CD4-positive, alpha-beta memory T cell (primary cell): ENCODE measurements at regions not wholly inside any gene's neighbourhood (a gene's known extent, or its start where the extent isn't known, plus 50 kb on each side); places are given as distances from the start of the nearest gene placed in this dataset.

Experiments used
- CTCF ChIA-PET: fragments of 350-600 bp; sonication (Branson Sonifier 250); formaldehyde crosslinking; loops from one replicate; lab custom pipeline; 2021; ENCODE audit warnings: inconsistent platforms; ENCODE audit not compliant: partially characterized antibody; lab: Charles Lee
- POLR2A ChIA-PET: fragments of 350-600 bp; sonication (Branson Sonifier 250); formaldehyde crosslinking; loops from one replicate; lab custom pipeline; 2021; ENCODE audit not compliant: partially characterized antibody; lab: Charles Lee
- DNase-seq, 5 donors: peaks; one replicate each; pipeline versions ENCODE4 v3.0.0 to v3.0.0-alpha.2; 2020 to 2022; ENCODE audit warnings: mixed read lengths in 1 of 5
- H3K27ac ChIP-seq: one replicate; pipeline ENCODE4 v1.7.0; 2013; ENCODE audit warnings: low read depth, low read length
- H3K27me3 ChIP-seq: 2 replicates; pipeline ENCODE4 v1.7.0; 2013; ENCODE audit warnings: mild to moderate bottlenecking, low read length, moderate library complexity; ENCODE audit not compliant: insufficient read depth
- H3K36me3 ChIP-seq: 2 replicates; pipeline ENCODE4 v1.7.0; 2013; ENCODE audit warnings: mild to moderate bottlenecking, low read length, moderate library complexity; ENCODE audit not compliant: insufficient read depth
- H3K4me1 ChIP-seq: 2 replicates; pipeline ENCODE4 v1.7.0; 2013; ENCODE audit warnings: mild to moderate bottlenecking, low read length, moderate library complexity; ENCODE audit not compliant: insufficient read depth
- H3K4me3 ChIP-seq, 2 donors: one replicate each; pipeline ENCODE4 v1.7.0; 2013; ENCODE audit warnings: low read length in 2 of 2, mild to moderate bottlenecking in 1 of 2
- H3K9me3 ChIP-seq, 2 donors: one replicate each; pipeline ENCODE4 v1.7.0; 2013; ENCODE audit warnings: low read length in 2 of 2, control low read depth in 1 of 2; ENCODE audit not compliant: control insufficient read depth in 1 of 2
- H3K27ac Mint-ChIP-seq, 7 donors: one replicate each; pipeline ENCODE4 v1.8.0; 2020 to 2021; ENCODE audit warnings: mixed read lengths in 7 of 7, mild to moderate bottlenecking in 6 of 7, inconsistent platforms in 3 of 7, moderate library complexity in 3 of 7
- H3K27me3 Mint-ChIP-seq, 2 donors: one replicate each; pipeline ENCODE4 v1.8.0; 2020 to 2021; ENCODE audit warnings: mixed read lengths in 2 of 2
- H3K36me3 Mint-ChIP-seq, 2 donors: one replicate each; pipeline ENCODE4 v1.8.0; 2020 to 2021; ENCODE audit warnings: mixed read lengths in 2 of 2, inconsistent platforms in 1 of 2, mild to moderate bottlenecking in 1 of 2
- H3K4me1 Mint-ChIP-seq, 4 donors: one replicate each; pipeline ENCODE4 v1.8.0; 2020 to 2021; ENCODE audit warnings: mixed read lengths in 4 of 4, mild to moderate bottlenecking in 1 of 4
- H3K4me3 Mint-ChIP-seq, 8 donors: one replicate each; pipeline ENCODE4 v1.8.0; 2020 to 2021; ENCODE audit warnings: mixed read lengths in 8 of 8, mild to moderate bottlenecking in 7 of 8, moderate library complexity in 6 of 8, inconsistent platforms in 3 of 8
- H3K9me3 Mint-ChIP-seq, 8 donors: one replicate each; pipeline ENCODE4 v1.8.0; 2020 to 2021; ENCODE audit warnings: mixed read lengths in 8 of 8, mild to moderate bottlenecking in 5 of 8, inconsistent platforms in 3 of 8, moderate library complexity in 1 of 8
- intact Hi-C: fragments of 100-400 bp; cut with micrococcal nuclease; formaldehyde crosslinking; loops from one replicate; pipeline ENCODE4 v1.15.1; 2023

DNA sequence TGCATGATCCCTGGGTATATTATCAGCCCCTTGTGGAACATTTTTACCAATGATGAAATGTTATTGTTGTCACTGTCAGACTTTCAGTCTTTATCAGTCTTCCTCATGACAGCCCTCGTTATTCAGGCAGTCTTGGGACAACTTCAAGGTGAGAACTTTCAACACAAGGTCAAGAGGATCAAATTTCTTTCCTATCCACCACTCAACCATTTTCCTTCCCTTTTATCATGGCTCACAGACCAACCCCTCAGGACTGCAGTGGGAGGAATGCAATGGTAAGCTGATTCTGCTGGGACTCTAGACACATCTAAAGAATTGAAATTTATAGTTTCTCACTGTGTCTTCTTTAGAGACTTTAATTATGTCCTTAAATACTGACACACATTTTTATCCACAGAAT is 107.0 kb upstream of the LSAMP start:
- Mint-ChIP-seq H3K9me3 (peaks cover 0 to 6% (median under 1%) of the 10 kb centered on the region in 8 donors), H3K4me1 (peaks cover 0 to 2% (median 0%) of the 10 kb centered on the region in 4 donors), H3K36me3 (no peaks in the 10 kb centered on the region), H3K4me3 (no peak overlapping the region), H3K27me3 (no peaks in the 10 kb centered on the region), H3K27ac (no peak overlapping the region)
- H3K4me3 ChIP-seq: no peak overlapping the region
- ChIA-PET POLR2A (no interaction called here), CTCF (no interaction called here)
- no peak overlapping the region for H3K27ac ChIP-seq
- intact Hi-C loops: no loop called here
- no peaks in the 10 kb centered on the region for H3K4me1 ChIP-seq
- H3K27me3 ChIP-seq: no peaks in the 10 kb centered on the region
- no peak for DNase-seq
- no peaks in the 10 kb centered on the region for H3K36me3 ChIP-seq
- no peaks in the 10 kb centered on the region for H3K9me3 ChIP-seq

DNA sequence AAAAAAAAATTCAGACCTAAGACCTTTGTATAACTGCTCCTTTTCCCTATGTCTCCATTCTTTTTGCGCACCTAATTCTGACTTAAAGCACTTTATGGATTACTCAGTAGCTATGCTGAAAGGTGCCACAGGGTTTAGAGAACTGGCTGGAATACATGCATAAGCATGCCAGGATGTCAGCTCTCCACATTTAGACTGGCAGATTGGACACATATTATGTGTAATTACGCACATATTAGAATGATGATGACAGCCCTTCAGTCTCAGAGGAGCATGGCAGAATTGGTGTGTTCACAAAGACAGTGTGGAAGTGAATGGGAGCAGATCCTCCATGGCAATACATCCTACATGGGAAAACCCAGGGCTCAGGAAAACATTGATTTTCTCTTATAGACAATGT is 108.1 kb upstream of the LSAMP start:
- no peaks in the 10 kb centered on the region for H3K9me3 ChIP-seq
- H3K27me3 ChIP-seq: no peaks in the 10 kb centered on the region
- CTCF ChIA-PET: no interaction called here
- no peak for DNase-seq
- Mint-ChIP-seq H3K36me3 (no peaks in the 10 kb centered on the region), H3K27me3 (no peaks in the 10 kb centered on the region), H3K27ac (no peak overlapping the region), H3K4me3 (no peak overlapping the region), H3K4me1 (peaks cover 0 to 2% (median 0%) of the 10 kb centered on the region in 4 donors), H3K9me3 (peaks cover 0 to 6% (median 0%) of the 10 kb centered on the region in 8 donors)
- POLR2A ChIA-PET: no interaction called here
- no peaks in the 10 kb centered on the region for H3K36me3 ChIP-seq
- no peaks in the 10 kb centered on the region for H3K4me1 ChIP-seq
- intact Hi-C loops: no loop called here
- no peak overlapping the region for H3K27ac ChIP-seq
- no peak overlapping the region for H3K4me3 ChIP-seq

DNA sequence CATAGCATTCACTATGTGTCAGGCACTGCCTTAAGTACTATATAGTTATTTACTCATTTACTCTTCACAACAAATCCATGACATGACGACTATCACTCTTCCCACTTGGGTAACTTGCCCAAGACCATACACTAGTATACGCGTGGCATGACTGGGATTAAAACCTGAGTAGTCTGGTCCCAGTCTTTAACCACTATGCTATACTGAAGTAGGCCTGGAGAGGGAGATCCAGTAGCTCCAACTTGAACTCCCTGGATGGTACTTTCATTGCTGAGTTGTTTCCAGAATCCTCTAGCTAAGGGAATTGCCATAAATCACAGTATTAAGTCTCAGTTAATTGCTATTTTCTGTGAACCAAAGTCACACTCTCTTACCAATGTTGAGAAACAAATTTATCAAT is 116.2 kb upstream of the LSAMP start:
- H3K27me3 Mint-ChIP-seq: no peaks in the 10 kb centered on the region
- no peaks in the 10 kb centered on the region for H3K36me3 Mint-ChIP-seq
- Histone ChIP-seq H3K36me3 (no peaks in the 10 kb centered on the region), H3K9me3 (no peaks in the 10 kb centered on the region), H3K4me3 (no peak overlapping the region), H3K27me3 (no peaks in the 10 kb centered on the region), H3K4me1 (no peaks in the 10 kb centered on the region), H3K27ac (no peak overlapping the region)
- no peak overlapping the region for H3K27ac Mint-ChIP-seq
- ChIA-PET CTCF (no interaction called here), POLR2A (no interaction called here)
- no peak for DNase-seq
- intact Hi-C loops: no loop called here
- no peak overlapping the region for H3K4me3 Mint-ChIP-seq
- H3K9me3 Mint-ChIP-seq: peaks cover 0 to 4% (median 1%) of the 10 kb centered on the region in 8 donors
- H3K4me1 Mint-ChIP-seq: no peaks in the 10 kb centered on the region

DNA sequence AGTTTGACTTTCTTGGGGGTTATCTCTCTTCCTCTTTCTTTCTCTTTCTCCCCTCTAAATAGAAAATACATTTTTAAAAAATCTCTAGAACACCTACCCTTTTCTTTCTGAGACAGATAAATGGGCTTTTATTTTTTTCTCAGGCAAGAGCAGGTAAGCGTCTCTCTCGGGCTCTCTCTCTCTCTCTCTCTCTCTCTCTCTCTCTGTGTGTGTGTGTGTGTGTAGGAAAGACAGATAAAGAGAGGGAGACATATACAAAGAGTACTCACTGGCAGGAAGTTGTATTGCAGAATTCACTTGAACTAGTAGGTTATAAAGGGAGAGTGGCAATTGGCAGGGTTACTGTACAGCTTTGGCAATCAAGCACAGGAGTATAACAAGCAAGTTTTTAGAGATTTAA is 118.1 kb upstream of the LSAMP start:
- H3K4me3 Mint-ChIP-seq: no peak overlapping the region
- no peak overlapping the region for H3K4me3 ChIP-seq
- CTCF ChIA-PET: no interaction called here
- POLR2A ChIA-PET: no interaction called here
- no peaks in the 10 kb centered on the region for H3K4me1 Mint-ChIP-seq
- no peaks in the 10 kb centered on the region for H3K27me3 ChIP-seq
- no peaks in the 10 kb centered on the region for H3K9me3 ChIP-seq
- H3K36me3 ChIP-seq: no peaks in the 10 kb centered on the region
- H3K27ac Mint-ChIP-seq: no peak overlapping the region
- DNase-seq: no peak
- H3K4me1 ChIP-seq: no peaks in the 10 kb centered on the region
- no peak overlapping the region for H3K27ac ChIP-seq
- intact Hi-C loops: no loop called here
- no peaks in the 10 kb centered on the region for H3K27me3 Mint-ChIP-seq
- peaks cover 0 to 8% (median 1%) of the 10 kb centered on the region in 8 donors for H3K9me3 Mint-ChIP-seq
- H3K36me3 Mint-ChIP-seq: no peaks in the 10 kb centered on the region

DNA sequence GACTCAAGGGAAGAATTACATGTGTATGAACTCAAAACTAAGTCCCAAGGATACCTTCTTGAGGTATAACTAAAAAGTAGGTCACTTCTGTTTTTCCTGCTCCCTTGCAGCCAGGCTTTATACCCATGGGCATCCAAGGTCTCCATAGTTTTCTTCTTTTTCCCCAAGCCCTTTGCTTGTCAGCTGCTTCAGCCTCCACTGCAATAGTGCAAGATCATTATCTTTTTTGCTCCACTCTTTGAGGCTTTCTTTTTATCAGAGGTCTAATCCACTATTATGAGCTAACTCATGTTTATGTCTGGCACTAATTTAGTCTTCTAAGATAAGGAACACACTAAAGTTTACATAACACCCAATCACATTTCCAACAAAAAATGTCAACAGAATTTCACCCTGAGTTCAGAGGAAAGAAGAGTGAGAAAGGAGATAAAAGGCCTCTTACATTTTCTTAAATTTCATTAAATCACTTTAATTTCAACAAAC is 121.2 kb upstream of the LSAMP start:
- Mint-ChIP-seq H3K4me3 (no peak overlapping the region), H3K4me1 (no peaks in the 10 kb centered on the region), H3K9me3 (peaks cover 0 to 9% (median 2%) of the 10 kb centered on the region in 8 donors), H3K27ac (no peak overlapping the region), H3K36me3 (no peaks in the 10 kb centered on the region), H3K27me3 (no peaks in the 10 kb centered on the region)
- intact Hi-C loops: no loop called here
- Histone ChIP-seq H3K27me3 (no peaks in the 10 kb centered on the region), H3K9me3 (no peaks in the 10 kb centered on the region), H3K4me1 (no peaks in the 10 kb centered on the region), H3K36me3 (no peaks in the 10 kb centered on the region), H3K27ac (no peak overlapping the region), H3K4me3 (no peak overlapping the region)
- DNase-seq: no peak
- ChIA-PET CTCF (no interaction called here), POLR2A (no interaction called here)

DNA sequence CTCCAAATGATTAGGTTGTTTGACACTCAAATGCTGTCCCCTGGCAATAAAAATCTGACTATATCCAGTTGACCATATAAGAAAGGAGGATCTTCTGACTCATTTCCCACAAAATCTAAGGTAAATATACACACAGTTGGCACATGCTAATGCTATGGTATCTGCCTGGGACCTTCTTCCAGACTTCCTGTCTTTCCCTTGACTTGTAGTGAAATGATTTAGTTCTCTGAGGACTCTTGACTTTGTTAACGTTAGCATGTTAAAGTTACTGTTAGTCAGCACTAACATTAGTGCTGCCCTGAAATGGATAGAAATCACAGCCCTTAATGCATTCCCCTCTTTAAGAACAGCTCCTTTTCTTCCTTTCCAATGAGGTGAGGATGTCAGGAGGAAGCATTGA is 124.3 kb upstream of the LSAMP start:
- DNase-seq: no peak
- Mint-ChIP-seq H3K27ac (no peak overlapping the region), H3K4me1 (no peaks in the 10 kb centered on the region), H3K9me3 (peaks cover 0 to 17% (median 6%) of the 10 kb centered on the region in 8 donors), H3K36me3 (no peaks in the 10 kb centered on the region), H3K4me3 (no peak overlapping the region), H3K27me3 (no peaks in the 10 kb centered on the region)
- ChIA-PET CTCF (no interaction called here), POLR2A (no interaction called here)
- H3K27me3 ChIP-seq: no peaks in the 10 kb centered on the region
- no peaks in the 10 kb centered on the region for H3K36me3 ChIP-seq
- no peak overlapping the region for H3K4me3 ChIP-seq
- H3K9me3 ChIP-seq: no peaks in the 10 kb centered on the region
- intact Hi-C loops: no loop called here
- no peak overlapping the region for H3K27ac ChIP-seq
- no peaks in the 10 kb centered on the region for H3K4me1 ChIP-seq

DNA sequence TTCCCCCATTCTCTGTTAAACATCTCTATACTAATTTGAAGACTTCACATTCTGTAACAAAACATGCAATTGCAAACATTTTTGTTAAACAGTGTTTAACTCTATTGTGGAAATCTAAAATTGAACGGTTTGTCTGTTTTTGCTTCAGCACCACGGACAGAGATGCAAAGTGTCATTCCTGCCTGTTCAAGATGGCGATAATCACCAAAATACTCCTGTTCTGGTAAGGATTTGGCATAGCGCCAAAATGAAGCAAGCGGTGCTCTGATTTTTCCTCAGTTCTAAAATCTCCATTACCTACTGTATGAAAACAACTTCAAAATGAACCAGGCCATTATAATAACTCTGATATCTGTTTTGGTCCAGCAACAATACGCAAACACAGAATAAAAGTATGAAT is 129.7 kb upstream of the TUSC7 start:
- Histone ChIP-seq H3K36me3 (no peaks in the 10 kb centered on the region), H3K9me3 (no peaks in the 10 kb centered on the region), H3K4me1 (no peaks in the 10 kb centered on the region), H3K4me3 (no peak overlapping the region), H3K27ac (no peak overlapping the region), H3K27me3 (no peaks in the 10 kb centered on the region)
- intact Hi-C loops: no loop called here
- ChIA-PET CTCF (interaction anchor here (0.6 kb wide), 1 partner anchor 11 kb away, joined by 3 read pairs; no protein-coding TSS in a partner anchor), POLR2A (no interaction called here)
- DNase-seq: no peak
- Mint-ChIP-seq H3K36me3 (no peaks in the 10 kb centered on the region), H3K4me3 (no peak overlapping the region), H3K27me3 (no peaks in the 10 kb centered on the region), H3K4me1 (no peaks in the 10 kb centered on the region), H3K27ac (no peak overlapping the region), H3K9me3 (peaks cover 0 to 10% (median 2%) of the 10 kb centered on the region in 8 donors)
